ENCODE measurements at regions not wholly inside any gene's neighbourhood (a gene's known extent, or its start where the extent isn't known, plus 50 kb on each side); places are given as distances from the start of the nearest gene placed in this dataset.

GRCh38 chr18:78856569-78857313 lies 122.9 kb upstream of the SALL3 start:
- no peak for ATAC-seq (replicated peaks)
- Mint-ChIP-seq H3K27ac (no peak overlapping the region), H3K4me3 (no peak overlapping the region), H3K4me1 (no peaks in the 10 kb centered on the region), H3K36me3 (ENCODE audit: low read depth) (no peaks in the 10 kb centered on the region), H3K27me3 (peaks cover 18% of the 10 kb centered on the region), H3K9me3 (peaks cover 14% of the 10 kb centered on the region)

GRCh38 chr18:78857314-78858150 lies 122.1 kb upstream of the SALL3 start:
- no peak for ATAC-seq (replicated peaks)
- H3K4me1 Mint-ChIP-seq = no peaks in the 10 kb centered on the region
- H3K27me3 Mint-ChIP-seq = peaks cover 26% of the 10 kb centered on the region
- H3K9me3 Mint-ChIP-seq = peaks cover 10% of the 10 kb centered on the region
- no peak overlapping the region for H3K4me3 Mint-ChIP-seq
- H3K36me3 Mint-ChIP-seq (ENCODE audit: low read depth) = no peaks in the 10 kb centered on the region
- H3K27ac Mint-ChIP-seq = no peak overlapping the region

GRCh38 chr18:78859686-78860085 lies 119.9 kb upstream of the SALL3 start:
- Mint-ChIP-seq H3K27me3 (peaks cover 31% of the 10 kb centered on the region), H3K27ac (no peak overlapping the region), H3K4me1 (no peaks in the 10 kb centered on the region), H3K9me3 (peaks cover 3% of the 10 kb centered on the region), H3K36me3 (ENCODE audit: low read depth) (no peaks in the 10 kb centered on the region), H3K4me3 (no peak overlapping the region)
- ATAC-seq (replicated peaks) = no peak

GRCh38 chr18:78860117-78860516 lies 119.5 kb upstream of the SALL3 start:
- no peak for ATAC-seq (replicated peaks)
- Mint-ChIP-seq H3K4me1 (no peaks in the 10 kb centered on the region), H3K9me3 (no peaks in the 10 kb centered on the region), H3K4me3 (no peak overlapping the region), H3K27me3 (peaks cover 33% of the 10 kb centered on the region), H3K36me3 (ENCODE audit: low read depth) (no peaks in the 10 kb centered on the region), H3K27ac (no peak overlapping the region)

GRCh38 chr18:78861116-78861515 lies 118.5 kb upstream of the SALL3 start:
- no peak overlapping the region for H3K4me3 Mint-ChIP-seq
- no peak overlapping the region for H3K27ac Mint-ChIP-seq
- no peaks in the 10 kb centered on the region for H3K9me3 Mint-ChIP-seq
- H3K27me3 Mint-ChIP-seq = peaks cover 33% of the 10 kb centered on the region
- H3K36me3 Mint-ChIP-seq (ENCODE audit: low read depth) = no peaks in the 10 kb centered on the region
- no peaks in the 10 kb centered on the region for H3K4me1 Mint-ChIP-seq
- ATAC-seq (replicated peaks) = no peak

GRCh38 chr18:78861706-78862105 lies 117.9 kb upstream of the SALL3 start:
- Mint-ChIP-seq H3K4me1 (no peaks in the 10 kb centered on the region), H3K36me3 (ENCODE audit: low read depth) (no peaks in the 10 kb centered on the region), H3K27ac (no peak overlapping the region), H3K27me3 (peaks cover 33% of the 10 kb centered on the region), H3K4me3 (no peak overlapping the region), H3K9me3 (no peaks in the 10 kb centered on the region)
- no peak for ATAC-seq (replicated peaks)

- Mint-ChIP-seq H3K9me3 (no peaks in the 10 kb centered on the region), H3K27ac (no peak overlapping the region), H3K36me3 (ENCODE audit: low read depth) (no peaks in the 10 kb centered on the region), H3K27me3 (peaks cover 33% of the 10 kb centered on the region), H3K4me1 (no peaks in the 10 kb centered on the region), H3K4me3 (no peak overlapping the region)
- ATAC-seq (replicated peaks) = no peak
Measured at GRCh38 chr18:78862395-78862794, 117.2 kb upstream of the SALL3 start.

- Mint-ChIP-seq H3K9me3 (no peaks in the 10 kb centered on the region), H3K36me3 (ENCODE audit: low read depth) (no peaks in the 10 kb centered on the region), H3K27ac (no peak overlapping the region), H3K4me1 (no peaks in the 10 kb centered on the region), H3K4me3 (no peak overlapping the region), H3K27me3 (peaks cover 26% of the 10 kb centered on the region)
- ATAC-seq (replicated peaks) = no peak
Measured at GRCh38 chr18:78865056-78865598, 114.5 kb upstream of the SALL3 start.

- Mint-ChIP-seq H3K36me3 (ENCODE audit: low read depth) (no peaks in the 10 kb centered on the region), H3K4me3 (no peak overlapping the region), H3K27ac (no peak overlapping the region), H3K27me3 (peaks cover 22% of the 10 kb centered on the region), H3K4me1 (no peaks in the 10 kb centered on the region), H3K9me3 (no peaks in the 10 kb centered on the region)
- no peak for ATAC-seq (replicated peaks)
Measured at GRCh38 chr18:78865771-78866310, 113.8 kb upstream of the SALL3 start.

GRCh38 chr18:78867131-78867530 lies 112.5 kb upstream of the SALL3 start:
- no peak for ATAC-seq (replicated peaks)
- H3K36me3 Mint-ChIP-seq (ENCODE audit: low read depth) = no peaks in the 10 kb centered on the region
- no peaks in the 10 kb centered on the region for H3K9me3 Mint-ChIP-seq
- peaks cover 11% of the 10 kb centered on the region for H3K27me3 Mint-ChIP-seq
- no peak overlapping the region for H3K27ac Mint-ChIP-seq
- H3K4me3 Mint-ChIP-seq = no peak overlapping the region
- no peaks in the 10 kb centered on the region for H3K4me1 Mint-ChIP-seq

GRCh38 chr18:78868330-78869316 lies 111.0 kb upstream of the SALL3 start:
- Mint-ChIP-seq H3K4me3 (no peak overlapping the region), H3K27ac (no peak overlapping the region), H3K9me3 (no peaks in the 10 kb centered on the region), H3K27me3 (peaks cover 5% of the 10 kb centered on the region), H3K36me3 (ENCODE audit: low read depth) (no peaks in the 10 kb centered on the region), H3K4me1 (no peaks in the 10 kb centered on the region)
- ATAC-seq (replicated peaks) = no peak

- no peak for ATAC-seq (replicated peaks)
- Mint-ChIP-seq H3K9me3 (no peaks in the 10 kb centered on the region), H3K27ac (no peak overlapping the region), H3K4me3 (no peak overlapping the region), H3K27me3 (peaks cover 4% of the 10 kb centered on the region), H3K36me3 (ENCODE audit: low read depth) (no peaks in the 10 kb centered on the region), H3K4me1 (no peaks in the 10 kb centered on the region)
Measured at GRCh38 chr18:78871618-78872017, 108.0 kb upstream of the SALL3 start.

- peaks cover 9% of the 10 kb centered on the region for H3K27me3 Mint-ChIP-seq
- no peaks in the 10 kb centered on the region for H3K4me1 Mint-ChIP-seq
- no peak overlapping the region for H3K27ac Mint-ChIP-seq
- ATAC-seq (replicated peaks) = no peak
- no peak overlapping the region for H3K4me3 Mint-ChIP-seq
- no peaks in the 10 kb centered on the region for H3K9me3 Mint-ChIP-seq
- H3K36me3 Mint-ChIP-seq (ENCODE audit: low read depth) = no peaks in the 10 kb centered on the region
Measured at GRCh38 chr18:78873926-78874500, 105.6 kb upstream of the SALL3 start.

Measured in activated T-helper 17 cell treated with anti-CD3 and anti-CD28 coated beads, Interleukin-2, amount 50 U/mL, for 72 hours (primary cell).